GM23248 (cell line): ENCODE measurements at regions not wholly inside any gene's neighbourhood (a gene's known extent, or its start where the extent isn't known, plus 50 kb on each side); places are given as distances from the start of the nearest gene placed in this dataset.

Experiments used
- EZH2 ChIP-seq: fragments of 200-600 bp; sonication (generic); IDR thresholded peaks from 2 replicates; pipeline ENCODE4 v1.6.1; 2018; ENCODE audit warnings: antibody characterized with exemption, mild to moderate bottlenecking; ENCODE audit not compliant: insufficient read depth, poor library complexity, severe bottlenecking
- EZH2phosphoT487 ChIP-seq: fragments of 200-600 bp; sonication (generic); IDR thresholded peaks from 2 replicates; pipeline ENCODE4 v1.6.1; 2018; ENCODE audit warnings: antibody characterized with exemption, moderate library complexity, mild to moderate bottlenecking, low read depth; ENCODE audit not compliant: insufficient read depth

DNA sequence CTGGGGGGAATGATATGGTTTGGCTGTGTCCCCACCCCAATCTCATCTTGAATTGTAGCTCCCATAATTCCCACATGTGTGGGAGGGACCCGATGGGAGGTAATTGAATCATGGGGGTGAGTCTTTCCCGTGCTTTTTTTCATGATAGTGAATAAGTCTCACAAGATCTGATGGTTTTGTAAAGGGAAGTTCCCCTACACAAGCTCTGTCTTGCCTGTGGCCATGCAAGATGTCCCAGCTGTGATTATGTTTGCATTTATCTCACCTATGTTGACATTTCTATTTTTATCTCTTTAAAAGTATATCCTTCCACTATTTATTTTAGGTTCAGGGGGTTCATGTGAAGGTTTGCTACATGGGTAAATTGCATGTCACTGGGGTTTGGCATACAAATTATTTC, 323.9 kb upstream of the GLI3 start:
- TF ChIP-seq EZH2 (no peak), EZH2phosphoT487 (no peak)
